HepG2 (cell line): ENCODE measurements at regions not wholly inside any gene's neighbourhood (a gene's known extent, or its start where the extent isn't known, plus 50 kb on each side); places are given as distances from the start of the nearest gene placed in this dataset.

Source experiments
- ATAC-seq: fragments of 200-7000 bp; cut with Tn5 transposase; 3 replicates; pipeline ENCODE4 v1.9.1; 2020; ENCODE audit warnings: mild to moderate bottlenecking, moderate library complexity
- BruUV-seq: library from RNA; stranded (reverse); fragments of 400-500 nt; replicated peaks from 2 replicates; lab custom pipeline; 2021; lab: Mats Ljungman, UMichigan
- CTCF ChIA-PET: fragments of 300-600 bp; formaldehyde crosslinking; extraction: SDS; loops from one replicate; lab custom pipeline; 2021; ENCODE audit warnings: low total read pairs, inconsistent platforms, low intra/inter-chr PET ratio; lab: Yijun Ruan, JAX
- POLR2A ChIA-PET: fragments of 350-600 bp; sonication (Branson Sonifier 250); formaldehyde crosslinking; loops from one replicate; lab custom pipeline; 2020; ENCODE audit warnings: antibody characterized with exemption, inconsistent platforms; lab: Yijun Ruan, JAX
- DNase-seq: peaks from one replicate; pipeline ENCODE4 v3.0.0-alpha.2; 2015; ENCODE audit warnings: low spot score
- FAIRE-seq: peaks from 3 replicates; lab custom pipeline; 2011; peaks lifted over from hg19 to GRCh38; lab: Jason Lieb, UNC
- H2AFZ ChIP-seq: one replicate; pipeline ENCODE4 v1.6.1; 2011; ENCODE audit warnings: low read length, inconsistent platforms
- H3K27ac ChIP-seq: fragments of 300-600 bp; 3 replicates; pipeline ENCODE4 v1.8.0; 2011; ENCODE audit warnings: mixed run types, mild to moderate bottlenecking, mixed read lengths, low read length, inconsistent platforms; ENCODE audit not compliant: insufficient read depth; ENCODE audit errors: extremely low read length
- H3K27me3 ChIP-seq, 2 experiments: fragments of 200-600 bp in 1 of 2; 2 replicates in 1 of 2; 3 replicates in 1 of 2; pipeline versions ENCODE4 v1.6.0 to v1.8.0; 2011; ENCODE audit warnings: low read length in 2 of 2, mild to moderate bottlenecking in 2 of 2, moderate library complexity in 2 of 2, inconsistent platforms in 1 of 2; ENCODE audit not compliant: insufficient read depth in 2 of 2, control insufficient read depth in 1 of 2
- H3K36me3 ChIP-seq, 2 experiments: fragments of 200-600 bp in 1 of 2; replicated peaks in 1 of 2; 2 replicates in 1 of 2; 3 replicates in 1 of 2; pipeline versions ENCODE4 v1.5.1 to v1.8.0; 2011; ENCODE audit warnings: low read length in 2 of 2, inconsistent platforms in 1 of 2; ENCODE audit not compliant: insufficient read depth in 2 of 2, control insufficient read depth in 1 of 2
- H3K4me1 ChIP-seq: 2 replicates; pipeline ENCODE4 v1.5.1; 2012; ENCODE audit warnings: low read length, inconsistent platforms; ENCODE audit not compliant: insufficient read depth
- H3K4me2 ChIP-seq: 2 replicates; pipeline ENCODE4 v1.6.0; 2011; ENCODE audit warnings: low read depth, low read length, inconsistent platforms
- H3K4me3 ChIP-seq, 3 experiments: fragments of 200-600 bp in 1 of 3; sonication (generic), shearing (Covaris generic) in 1 of 3; replicated peaks in 1 of 3; 2 replicates each; pipeline ENCODE4 v1.5.1; 2011 to 2016; ENCODE audit warnings: low read length in 3 of 3, inconsistent platforms in 2 of 3, low read depth in 2 of 3, mild to moderate bottlenecking in 2 of 3, control low read depth in 1 of 3, mixed read lengths in 1 of 3; ENCODE audit not compliant: insufficient read depth in 1 of 3
- H3K79me2 ChIP-seq: one replicate; pipeline ENCODE4 v1.6.1; 2011; ENCODE audit warnings: low read length, inconsistent platforms; ENCODE audit not compliant: insufficient read depth
- H3K9ac ChIP-seq: 2 replicates; pipeline ENCODE4 v1.6.0; 2011; ENCODE audit warnings: mild to moderate bottlenecking, low read depth, low read length, inconsistent platforms; ENCODE audit not compliant: insufficient read depth
- H3K9me3 ChIP-seq: 2 replicates; pipeline ENCODE4 v1.5.1; 2012; ENCODE audit warnings: mild to moderate bottlenecking, low read length
- H4K20me1 ChIP-seq: 2 replicates; pipeline ENCODE4 v1.6.0; 2011; ENCODE audit warnings: inconsistent platforms, mild to moderate bottlenecking, low read length, moderate library complexity; ENCODE audit not compliant: insufficient read depth
- ELF3 ChIP-seq: IDR thresholded peaks from 2 replicates; pipeline ENCODE4 v1.6.1; 2016; ENCODE audit warnings: missing genetic modification reagents, missing compliant biosample characterization
- FOXP4 ChIP-seq: sonication (generic); formaldehyde crosslinking; IDR thresholded peaks from 2 replicates; pipeline ENCODE4 v1.4.0; 2020; ENCODE audit warnings: missing genetic modification reagents
- HNRNPH1 ChIP-seq: fragments of 200-400 bp; formaldehyde crosslinking; optimal IDR thresholded peaks from 2 replicates; pipeline ENCODE3; 2017; ENCODE audit warnings: mild to moderate bottlenecking, low read depth, low read length
- MLLT10 ChIP-seq: sonication (generic); formaldehyde crosslinking; IDR thresholded peaks from 2 replicates; pipeline ENCODE4 v1.4.0; 2020; ENCODE audit warnings: missing genetic modification reagents
- POLR2A ChIP-seq, 2 experiments: IDR thresholded peaks; 2 replicates each; pipeline ENCODE4 v1.6.1; 2011; ENCODE audit warnings: low read depth in 2 of 2, low read length in 2 of 2, mild to moderate bottlenecking in 1 of 2, moderate library complexity in 1 of 2; ENCODE audit not compliant: insufficient read depth in 1 of 2
- RBAK ChIP-seq: sonication (generic); formaldehyde crosslinking; IDR thresholded peaks from 2 replicates; pipeline ENCODE4 v1.5.1; 2020; ENCODE audit warnings: mild to moderate bottlenecking, missing genetic modification reagents
- SALL1 ChIP-seq: sonication (generic); formaldehyde crosslinking; IDR thresholded peaks from 2 replicates; pipeline ENCODE4 v1.8.0; 2022; ENCODE audit warnings: mild to moderate bottlenecking, missing genetic modification reagents
- SOX6 ChIP-seq, 2 experiments: fragments of 450-650 bp in 1 of 2; sonication (generic) in 1 of 2; formaldehyde crosslinking in 1 of 2; IDR thresholded peaks; 2 replicates each; pipeline versions ENCODE4 v1.4.0 to v1.6.1; 2017 to 2020; ENCODE audit warnings: antibody characterized with exemption in 1 of 2, mild to moderate bottlenecking in 1 of 2, missing genetic modification reagents in 1 of 2
- TCF7 ChIP-seq: sonication (generic); IDR thresholded peaks from 2 replicates; pipeline ENCODE4 v1.6.1; 2016; ENCODE audit warnings: antibody characterized with exemption, low read depth
- UBTF ChIP-seq: sonication (generic); formaldehyde crosslinking; IDR thresholded peaks from 2 replicates; pipeline ENCODE4 v1.4.0; 2020; ENCODE audit warnings: mild to moderate bottlenecking, missing genetic modification reagents
- ZBTB1 ChIP-seq: sonication (generic); formaldehyde crosslinking; IDR thresholded peaks from 2 replicates; pipeline ENCODE4 v1.4.0; 2020; ENCODE audit warnings: missing genetic modification reagents, borderline replicate concordance
- ZNF326 ChIP-seq: sonication (generic); formaldehyde crosslinking; IDR thresholded peaks from 2 replicates; pipeline ENCODE4 v1.4.0; 2020; ENCODE audit warnings: missing genetic modification reagents, borderline replicate concordance
- WGBS: methylation state at CpG from one replicate; pipeline ENCODE4 v1.1.6; 2017; ENCODE audit warnings: low lambda C conversion rate; 5-methylcytosine and 5-hydroxymethylcytosine counted together
- in situ Hi-C: cut with HindIII; loops from 2 replicates; pipeline ENCODE4 v1.10.0; 2017; ENCODE audit warnings: low pct_unique_long_range_greater_than_20kb; ENCODE audit not compliant: extremely low pct_ligation_motif_present
- intact Hi-C: fragments of 100-400 bp; cut with micrococcal nuclease; formaldehyde crosslinking; loops from one replicate; pipeline ENCODE4 v1.10.0; 2022; ENCODE audit not compliant: unreplicated experiment

GRCh38 chr2:60125611-60126426 lies 427.6 kb downstream of the BCL11A start:
- BruUV-seq, result no TSS peak
- 9% methylated on average over 8 of the region's 8 CpGs for WGBS
- no peak; the same call in 2 of the 3 replicates for ATAC-seq

More at GRCh38 chr2:60125611-60126426, 427.6 kb downstream of the BCL11A start:
- H2AFZ ChIP-seq, result no peak overlapping the region
- intact Hi-C loops, result no loop called here
- no peaks in the 10 kb centered on the region for H3K27me3 ChIP-seq
- no peaks in the 10 kb centered on the region for H3K79me2 ChIP-seq
- FAIRE-seq (no peak), DNase-seq (no peak)
- CTCF ChIA-PET, result no interaction called here
- H3K36me3 ChIP-seq, result no peaks in the 10 kb centered on the region
- POLR2A ChIA-PET, result no interaction called here
- no peak overlapping the region for H3K4me2 ChIP-seq
- H3K9me3 ChIP-seq, result no peaks in the 10 kb centered on the region
- TF ChIP-seq SALL1 (no peak), ELF3 (CRISPR knock-in tag) (no peak), MLLT10 (CRISPR knock-in tag) (no peak), ZBTB1 (CRISPR knock-in tag) (no peak), POLR2A (IDR thresholded peaks at IDR 0.05; ENCODE audit: insufficient read depth in 1 of 2, low read depth in 2 of 2, low read length in 2 of 2) (no peak), ZNF326 (CRISPR knock-in tag) (no peak), TCF7 (peak; percentile 22; the same call in 1 of the 2 replicates), HNRNPH1 (no peak), SOX6 (IDR thresholded peaks at IDR 0.05) (no peak), SOX6 (CRISPR knock-in tag; IDR thresholded peaks at IDR 0.05) (0 out of 2 replicates have a peak, but pooled peaks have one; percentile 19), UBTF (CRISPR knock-in tag) (no peak), FOXP4 (CRISPR knock-in tag) (0 out of 2 replicates have a peak, but pooled peaks have one; percentile 10), RBAK (CRISPR knock-in tag) (no peak)
- in situ Hi-C loops, result no loop called here
- H4K20me1 ChIP-seq, result no peaks in the 10 kb centered on the region
- H3K27ac ChIP-seq, result no peak overlapping the region
- peaks cover 10% of the 10 kb centered on the region; the same call in 1 of the 2 replicates for H3K4me1 ChIP-seq
- no peak overlapping the region for H3K9ac ChIP-seq
- no peak overlapping the region for H3K4me3 ChIP-seq
